Neural progenitor cell (in vitro differentiated cells): ENCODE measurements at regions not wholly inside any gene's neighbourhood (a gene's known extent, or its start where the extent isn't known, plus 50 kb on each side); places are given as distances from the start of the nearest gene placed in this dataset.

ENCODE experiments used
- DNase-seq: peaks from one replicate; pipeline ENCODE4 v3.0.0-alpha.2; 2016; ENCODE audit warnings: low spot score
- H2AFZ ChIP-seq: fragments of 200-600 bp; sonication (generic); replicated peaks from 2 replicates; pipeline ENCODE4 v1.6.1; 2016; ENCODE audit warnings: antibody characterized with exemption
- H3F3A ChIP-seq: fragments of 200-600 bp; sonication (generic); 2 replicates; pipeline ENCODE4 v1.6.1; 2016; ENCODE audit warnings: antibody characterized with exemption, low read depth
- H3K27ac ChIP-seq: fragments of 200-600 bp; sonication (generic); 2 replicates; pipeline ENCODE4 v1.5.1; 2016; ENCODE audit warnings: mild to moderate bottlenecking
- H3K27me3 ChIP-seq: fragments of 200-600 bp; sonication (generic); 2 replicates; pipeline ENCODE4 v1.6.1; 2016; ENCODE audit warnings: mild to moderate bottlenecking, moderate library complexity
- H3K36me3 ChIP-seq: fragments of 200-600 bp; sonication (generic); 2 replicates; pipeline ENCODE4 v1.5.1; 2016
- H3K4me1 ChIP-seq: fragments of 200-600 bp; sonication (generic); 2 replicates; pipeline ENCODE4 v1.6.1; 2016; ENCODE audit warnings: mixed run types
- H3K4me2 ChIP-seq: fragments of 200-600 bp; sonication (generic); 2 replicates; pipeline ENCODE4 v1.6.1; 2016
- H3K4me3 ChIP-seq: fragments of 200-600 bp; sonication (generic); 2 replicates; pipeline ENCODE4 v1.5.1; 2016
- H3K79me2 ChIP-seq: fragments of 200-600 bp; sonication (generic); 2 replicates; pipeline ENCODE4 v1.6.1; 2016; ENCODE audit warnings: low read depth
- H3K9ac ChIP-seq: fragments of 200-600 bp; sonication (generic); 2 replicates; pipeline ENCODE4 v1.6.1; 2016
- H3K9me3 ChIP-seq: fragments of 200-600 bp; sonication (generic); 2 replicates; pipeline ENCODE4 v1.5.1; 2016; ENCODE audit warnings: low read depth
- H4K20me1 ChIP-seq: fragments of 200-600 bp; sonication (generic); 2 replicates; pipeline ENCODE4 v1.6.1; 2016; ENCODE audit warnings: low read depth
- H3K27ac Mint-ChIP-seq: 3 replicates; pipeline ENCODE4 v1.8.0; 2021; ENCODE audit warnings: mixed read lengths
- H3K27me3 Mint-ChIP-seq: 2 replicates; pipeline ENCODE4 v1.8.0; 2022; ENCODE audit warnings: low read depth, mild to moderate bottlenecking, inconsistent platforms, moderate library complexity, mixed read lengths; ENCODE audit not compliant: insufficient read depth
- H3K36me3 Mint-ChIP-seq: 3 replicates; pipeline ENCODE4 v1.8.0; 2021; ENCODE audit warnings: mixed read lengths
- H3K4me1 Mint-ChIP-seq: 3 replicates; pipeline ENCODE4 v1.8.0; 2021; ENCODE audit warnings: mixed read lengths
- H3K4me3 Mint-ChIP-seq: 3 replicates; pipeline ENCODE4 v1.8.0; 2021; ENCODE audit warnings: mild to moderate bottlenecking, moderate library complexity, mixed read lengths
- H3K9me3 Mint-ChIP-seq: 3 replicates; pipeline ENCODE4 v1.8.0; 2020; ENCODE audit warnings: mixed read lengths
- CTCF ChIP-seq: fragments of 200-600 bp; sonication (generic); IDR thresholded peaks from 2 replicates; pipeline ENCODE4 v1.5.1; 2017; ENCODE audit warnings: antibody characterized with exemption, mild to moderate bottlenecking
- EZH2 ChIP-seq: fragments of 200-600 bp; sonication (generic); IDR thresholded peaks from 2 replicates; pipeline ENCODE4 v1.6.1; 2017; ENCODE audit warnings: antibody characterized with exemption, mild to moderate bottlenecking, moderate library complexity
- EZH2phosphoT487 ChIP-seq: fragments of 200-600 bp; sonication (generic); IDR thresholded peaks from 2 replicates; pipeline ENCODE4 v1.6.1; 2017; ENCODE audit warnings: antibody characterized with exemption

- H3K27ac ChIP-seq: no peak overlapping the region
- no peak overlapping the region for H3K27ac Mint-ChIP-seq
- peaks cover 17% of the 10 kb centered on the region for H3K4me1 ChIP-seq
- H2AFZ ChIP-seq: no peak overlapping the region
- no peak for TF ChIP-seq EZH2
- no peak for TF ChIP-seq EZH2phosphoT487
- no peak for TF ChIP-seq CTCF
- no peaks in the 10 kb centered on the region for H3K36me3 Mint-ChIP-seq
- H3K4me1 Mint-ChIP-seq: peaks cover 9% of the 10 kb centered on the region
- H3K4me3 ChIP-seq: no peak overlapping the region
- H3K9ac ChIP-seq: no peak overlapping the region
- no peaks in the 10 kb centered on the region for H4K20me1 ChIP-seq
- H3K36me3 ChIP-seq: no peaks in the 10 kb centered on the region
- no peaks in the 10 kb centered on the region for H3F3A ChIP-seq
- DNase-seq: no peak
- no peaks in the 10 kb centered on the region for H3K9me3 ChIP-seq
- peaks cover 4% of the 10 kb centered on the region for H3K27me3 Mint-ChIP-seq
- H3K9me3 Mint-ChIP-seq: peaks cover 2% of the 10 kb centered on the region
- H3K27me3 ChIP-seq: no peaks in the 10 kb centered on the region
- no peaks in the 10 kb centered on the region for H3K79me2 ChIP-seq
- H3K4me2 ChIP-seq: no peak overlapping the region
- no peak overlapping the region for H3K4me3 Mint-ChIP-seq
Measured at GRCh38 chr14:104436047-104436591, 143.4 kb upstream of the C14orf180 start.

GRCh38 chr14:104436741-104437701, 142.5 kb upstream of the C14orf180 start:
- no peak for TF ChIP-seq CTCF
- DNase-seq: no peak
- no peak overlapping the region for H3K4me3 ChIP-seq
- H3K4me3 Mint-ChIP-seq: no peak overlapping the region
- H3K4me1 ChIP-seq: peaks cover 17% of the 10 kb centered on the region
- no peaks in the 10 kb centered on the region for H3K9me3 ChIP-seq
- H3K27me3 Mint-ChIP-seq: peaks cover 4% of the 10 kb centered on the region
- H3K9ac ChIP-seq: no peak overlapping the region
- H3K27ac ChIP-seq: no peak overlapping the region
- no peaks in the 10 kb centered on the region for H3F3A ChIP-seq
- H3K27ac Mint-ChIP-seq: no peak overlapping the region
- no peaks in the 10 kb centered on the region for H3K27me3 ChIP-seq
- no peaks in the 10 kb centered on the region for H3K36me3 ChIP-seq
- no peaks in the 10 kb centered on the region for H3K79me2 ChIP-seq
- peak overlapping the region; percentile 37 for H2AFZ ChIP-seq
- no peak overlapping the region for H3K4me2 ChIP-seq
- no peaks in the 10 kb centered on the region for H4K20me1 ChIP-seq
- H3K36me3 Mint-ChIP-seq: no peaks in the 10 kb centered on the region
- peaks cover 2% of the 10 kb centered on the region for H3K9me3 Mint-ChIP-seq
- H3K4me1 Mint-ChIP-seq: peaks cover 9% of the 10 kb centered on the region

- Histone ChIP-seq H3K4me1 (peaks cover 20% of the 10 kb centered on the region), H3K79me2 (no peaks in the 10 kb centered on the region), H3K27ac (no peak overlapping the region), H4K20me1 (no peaks in the 10 kb centered on the region), H3K36me3 (no peaks in the 10 kb centered on the region), H3K4me3 (no peak overlapping the region), H2AFZ (no peak overlapping the region), H3K27me3 (no peaks in the 10 kb centered on the region), H3F3A (no peaks in the 10 kb centered on the region), H3K9ac (no peak overlapping the region), H3K4me2 (no peak overlapping the region), H3K9me3 (no peaks in the 10 kb centered on the region)
- Mint-ChIP-seq H3K4me1 (peaks cover 12% of the 10 kb centered on the region), H3K27ac (no peak overlapping the region), H3K9me3 (peaks cover 2% of the 10 kb centered on the region), H3K27me3 (peaks cover 4% of the 10 kb centered on the region), H3K36me3 (no peaks in the 10 kb centered on the region), H3K4me3 (no peak overlapping the region)
- DNase-seq: no peak
- TF ChIP-seq EZH2phosphoT487: no peak
- TF ChIP-seq CTCF: no peak
- TF ChIP-seq EZH2: no peak
Measured at GRCh38 chr14:104437703-104438102, 141.9 kb upstream of the C14orf180 start.
